GM10248 (cell line): ENCODE measurements at regions not wholly inside any gene's neighbourhood (a gene's known extent, or its start where the extent isn't known, plus 50 kb on each side); places are given as distances from the start of the nearest gene placed in this dataset.

ENCODE experiments used
- CTCF ChIA-PET: fragments of 300-600 bp; sonication (Branson Sonifier 250); formaldehyde crosslinking; extraction: SDS; loops from one replicate; lab custom pipeline; 2021; ENCODE audit warnings: antibody characterized with exemption; lab: Yijun Ruan, JAX
- POLR2A ChIA-PET: fragments of 350-650 bp; sonication (Branson Sonifier 250); formaldehyde crosslinking; extraction: SDS; loops from one replicate; lab custom pipeline; 2020; ENCODE audit warnings: antibody characterized with exemption; lab: Yijun Ruan, JAX
- DNase-seq: peaks from one replicate; pipeline ENCODE4 v3.0.0; 2012; ENCODE audit errors: extremely low spot score
- TF ChIP-seq, protein P1 (sequence below): IDR thresholded peaks from 2 replicates; pipeline ENCODE4 v1.5.1; 2012; ENCODE audit warnings: mild to moderate bottlenecking, low read depth; ENCODE audit errors: extremely low read depth, missing control alignments, control extremely low read depth

DNA sequence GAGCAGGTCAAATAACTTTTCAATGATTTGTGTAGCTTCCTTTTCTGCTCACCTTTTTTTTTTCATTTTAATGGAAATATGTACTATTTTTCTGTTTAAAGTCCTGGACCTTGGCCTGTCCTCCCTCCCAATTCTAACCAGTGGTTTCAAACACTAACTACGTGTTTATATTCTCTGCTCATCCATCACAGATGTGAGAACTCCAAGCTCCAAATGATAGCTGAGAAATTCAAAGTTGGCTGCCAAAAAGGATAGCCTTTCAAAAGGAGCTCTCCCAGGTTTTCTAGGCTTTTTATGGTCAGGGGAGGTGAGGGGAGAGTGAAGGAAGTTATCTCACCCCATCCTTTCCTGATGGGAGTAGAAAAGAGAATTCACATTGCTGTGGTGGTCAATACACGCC lies 486.0 kb upstream of the TBX3 start:
- ChIA-PET POLR2A (no interaction called here), CTCF (interaction anchor here (1.2 kb wide), 1 partner anchor 10 kb away, joined by 4 read pairs; no protein-coding TSS in a partner anchor)
- TF ChIP-seq, protein P1, sequence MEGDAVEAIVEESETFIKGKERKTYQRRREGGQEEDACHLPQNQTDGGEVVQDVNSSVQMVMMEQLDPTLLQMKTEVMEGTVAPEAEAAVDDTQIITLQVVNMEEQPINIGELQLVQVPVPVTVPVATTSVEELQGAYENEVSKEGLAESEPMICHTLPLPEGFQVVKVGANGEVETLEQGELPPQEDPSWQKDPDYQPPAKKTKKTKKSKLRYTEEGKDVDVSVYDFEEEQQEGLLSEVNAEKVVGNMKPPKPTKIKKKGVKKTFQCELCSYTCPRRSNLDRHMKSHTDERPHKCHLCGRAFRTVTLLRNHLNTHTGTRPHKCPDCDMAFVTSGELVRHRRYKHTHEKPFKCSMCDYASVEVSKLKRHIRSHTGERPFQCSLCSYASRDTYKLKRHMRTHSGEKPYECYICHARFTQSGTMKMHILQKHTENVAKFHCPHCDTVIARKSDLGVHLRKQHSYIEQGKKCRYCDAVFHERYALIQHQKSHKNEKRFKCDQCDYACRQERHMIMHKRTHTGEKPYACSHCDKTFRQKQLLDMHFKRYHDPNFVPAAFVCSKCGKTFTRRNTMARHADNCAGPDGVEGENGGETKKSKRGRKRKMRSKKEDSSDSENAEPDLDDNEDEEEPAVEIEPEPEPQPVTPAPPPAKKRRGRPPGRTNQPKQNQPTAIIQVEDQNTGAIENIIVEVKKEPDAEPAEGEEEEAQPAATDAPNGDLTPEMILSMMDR, result no peak
- no peak for DNase-seq

DNA sequence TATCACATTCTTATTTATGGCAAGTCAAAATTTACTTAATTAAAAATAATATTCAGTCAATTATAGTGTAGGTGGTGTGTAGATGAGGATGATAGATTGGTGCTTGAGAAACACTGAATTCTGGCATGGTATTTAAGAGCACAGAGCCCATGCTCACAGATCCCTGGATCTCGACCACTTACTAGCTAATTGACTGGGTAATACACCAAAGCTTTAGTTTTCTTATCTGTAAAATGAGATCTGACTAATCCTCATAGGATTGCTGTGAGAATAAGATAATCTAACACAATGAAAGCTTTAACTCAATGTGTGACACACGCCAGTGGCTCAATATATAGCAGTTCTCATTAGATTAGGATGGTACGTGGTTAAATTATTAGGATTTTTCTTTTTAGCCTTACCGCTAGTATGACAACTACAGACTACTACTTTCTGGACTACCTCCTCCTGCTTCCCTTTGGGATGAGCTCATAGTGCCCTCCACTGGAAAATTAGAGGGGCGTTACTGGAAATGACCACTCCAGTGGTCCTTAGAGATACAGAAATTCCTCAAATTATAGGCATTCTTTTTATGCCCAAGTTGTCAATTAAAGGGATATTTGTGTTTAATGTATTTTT lies 482.8 kb upstream of the TBX3 start:
- ChIA-PET CTCF (no interaction called here), POLR2A (no interaction called here)
- DNase-seq, result no peak
- TF ChIP-seq, protein P1, result no peak

DNA sequence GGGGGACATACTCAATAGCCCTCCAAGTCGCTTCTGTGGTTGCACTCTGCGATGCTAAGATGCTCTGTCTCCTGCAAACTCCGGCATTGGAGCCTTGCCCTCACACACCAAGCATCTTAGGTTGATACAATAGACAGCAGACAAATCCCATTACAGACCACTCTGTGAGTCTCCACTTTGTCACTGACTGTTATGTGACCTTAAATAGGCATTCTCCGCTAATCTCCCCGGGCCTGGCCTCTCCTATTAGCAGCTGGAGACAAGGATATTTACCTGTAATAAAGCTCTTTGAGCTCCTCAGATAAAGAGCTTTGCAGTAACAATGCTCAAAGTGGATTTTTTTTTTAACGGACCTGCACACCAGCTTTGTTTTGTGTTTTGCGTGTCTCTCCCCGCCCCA lies 479.7 kb upstream of the TBX3 start:
- ChIA-PET POLR2A (no interaction called here), CTCF (no interaction called here)
- TF ChIP-seq, protein P1, result no peak
- no peak for DNase-seq

DNA sequence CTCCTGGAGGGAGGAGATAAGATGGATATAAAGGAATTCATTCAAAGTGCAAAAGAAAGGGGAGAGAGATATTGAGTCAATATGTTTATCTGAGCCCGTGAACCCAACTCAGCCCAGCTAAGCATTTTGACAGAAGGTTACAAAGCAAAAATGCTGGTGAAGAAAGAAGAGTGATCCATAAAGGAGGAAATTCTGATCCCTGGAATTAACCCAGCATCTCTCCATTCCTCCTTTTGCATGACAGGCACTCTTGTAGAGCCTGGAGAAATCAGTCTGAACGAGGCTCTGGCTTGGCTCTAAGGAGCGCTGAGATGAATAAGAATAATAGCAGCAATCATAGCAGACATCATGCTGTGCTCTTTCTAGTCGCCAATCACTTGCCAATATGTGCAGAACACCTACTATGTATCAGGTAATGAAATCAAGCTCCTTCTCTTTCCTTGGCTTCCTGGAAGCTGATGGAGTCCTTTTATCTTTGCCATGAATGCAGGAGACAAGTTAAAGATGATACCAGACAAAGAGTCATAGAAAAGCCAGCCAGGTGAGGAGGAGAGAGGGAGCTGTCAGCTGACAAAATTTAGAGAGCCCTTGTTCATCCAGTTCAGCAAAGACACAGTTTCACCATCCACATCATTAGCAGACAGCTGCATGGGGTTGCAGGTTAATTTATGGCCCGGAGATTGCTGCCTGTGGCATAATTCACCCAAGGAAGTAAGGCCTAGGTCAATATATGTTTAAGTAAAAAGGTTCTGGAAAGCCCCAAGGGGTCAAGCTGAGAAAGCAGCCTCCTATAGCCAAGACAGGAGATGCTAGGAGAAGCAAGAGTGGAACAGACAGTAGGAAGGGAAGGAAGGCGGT lies 476.5 kb upstream of the TBX3 start:
- ChIA-PET POLR2A (no interaction called here), CTCF (interaction anchor here (1.3 to 1.5 kb wide), 3 partner anchors 10 to 21 kb away, joined by 3 to 4 read pairs (median 3); no protein-coding TSS in a partner anchor)
- TF ChIP-seq, protein P1, result no peak
- no peak for DNase-seq

DNA sequence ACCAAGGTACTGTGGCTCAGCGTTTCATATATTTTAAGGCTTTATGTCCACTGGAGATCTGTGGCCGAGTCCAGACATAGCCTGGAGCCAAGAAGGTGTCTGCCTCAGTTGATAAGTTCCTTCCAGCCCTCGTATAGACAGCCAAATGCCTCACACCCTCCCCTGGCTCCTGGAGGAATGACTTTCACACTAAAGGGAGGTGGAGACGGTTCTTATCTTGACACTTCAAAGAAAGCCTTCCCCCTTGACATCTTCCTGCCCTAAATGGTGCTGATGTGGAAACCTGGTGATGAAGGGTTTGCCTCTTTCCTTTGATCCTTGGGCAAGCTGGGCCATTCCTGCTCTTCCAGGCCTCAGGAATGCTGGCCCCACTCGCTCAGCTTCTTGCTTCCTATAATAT lies 474.8 kb upstream of the TBX3 start:
- DNase-seq, result no peak
- ChIA-PET POLR2A (no interaction called here), CTCF (interaction anchor here (1.3 to 1.5 kb wide), 2 partner anchors 12 to 20 kb away, joined by 3 to 4 read pairs; no protein-coding TSS in a partner anchor)
- TF ChIP-seq, protein P1, result no peak

DNA sequence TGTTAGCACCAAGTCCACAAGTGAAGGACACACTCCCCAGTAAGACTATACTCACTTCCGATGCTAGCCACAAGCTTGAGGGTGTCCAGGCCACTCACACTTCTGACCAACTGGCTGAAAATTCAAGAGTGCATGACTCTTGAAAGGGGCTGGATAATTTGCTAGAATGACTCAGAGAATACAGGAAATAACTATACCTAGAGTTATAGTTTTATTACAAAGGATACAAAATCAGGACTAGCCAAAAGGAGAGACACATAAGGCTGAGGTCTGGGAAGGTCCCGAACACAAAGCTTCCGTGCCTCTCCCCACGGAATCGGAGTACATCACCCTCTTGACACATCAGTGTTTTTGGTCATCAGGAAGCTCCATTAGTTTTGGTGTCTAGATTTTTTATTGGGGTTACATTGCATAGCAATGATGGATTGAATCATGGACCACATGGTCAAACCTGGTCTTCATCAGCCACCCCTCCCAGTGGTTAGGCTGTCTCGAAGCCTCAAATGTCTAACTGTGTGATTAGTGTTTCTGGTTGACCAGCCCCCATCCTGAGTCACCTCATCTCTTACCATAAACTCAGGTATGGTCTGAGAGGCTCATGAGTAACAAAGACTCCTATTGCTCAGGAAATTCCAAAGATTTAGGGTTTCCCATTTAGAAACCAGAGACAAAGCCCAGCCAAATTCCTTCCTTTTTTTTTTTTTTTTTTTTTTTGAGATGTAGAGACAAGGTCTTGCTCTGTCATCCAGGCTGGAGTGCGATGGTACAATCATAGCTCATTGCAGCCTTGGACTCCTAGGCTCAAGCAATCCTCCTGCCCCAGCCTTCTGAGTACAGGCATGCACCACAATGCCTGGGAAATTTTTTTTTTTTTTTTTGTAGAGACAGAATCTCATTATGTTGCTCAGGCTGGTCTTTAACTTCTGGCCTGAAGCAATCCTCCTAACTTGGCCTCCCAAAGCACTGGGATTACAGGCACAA lies 472.0 kb upstream of the TBX3 start:
- CTCF ChIA-PET, result no interaction called here
- no peak for DNase-seq
- TF ChIP-seq, protein P1, result no peak
- POLR2A ChIA-PET, result no interaction called here
